ENCODE measurements at regions not wholly inside any gene's neighbourhood (a gene's known extent, or its start where the extent isn't known, plus 50 kb on each side); places are given as distances from the start of the nearest gene placed in this dataset.
A peak's percentile ranks its signal among the peaks of the same experiment; 100 is the strongest.
"Not testable (repeated sequence)": the region's sequence is repeated elsewhere in the genome, so short reads cannot be mapped to it uniquely, and the experiment has no call there.

GRCh38 chr1:56097713-56098112 is 481.6 kb downstream of the PLPP3 start:
- DNase-seq = no peak

GRCh38 chr1:56095696-56096665 is 483.4 kb downstream of the PLPP3 start:
- no peak for DNase-seq

- DNase-seq = no peak
These were observed 485.2 kb downstream of the PLPP3 start for GRCh38 chr1:56094168-56094567.

- DNase-seq = no peak
These were observed 486.4 kb downstream of the PLPP3 start for GRCh38 chr1:56092684-56093570.

GRCh38 chr1:56089826-56090225 is 489.5 kb downstream of the PLPP3 start:
- DNase-seq = not testable (repeated sequence)

GRCh38 chr1:56084246-56084645 is 495.1 kb downstream of the PLPP3 start:
- no peak for DNase-seq

- no peak for DNase-seq
These were observed 497.6 kb downstream of the PLPP3 start for GRCh38 chr1:56081736-56082135.

- no peak for DNase-seq
These were observed 498.2 kb downstream of the PLPP3 start for GRCh38 chr1:56081173-56081572.

- DNase-seq = no peak
These were observed 499.2 kb downstream of the PLPP3 start for GRCh38 chr1:56080123-56080522.

- DNase-seq = no peak
These were observed 500.0 kb downstream of the PLPP3 start for GRCh38 chr1:56079391-56079790.

- no peak for DNase-seq
These were observed 502.2 kb downstream of the PLPP3 start for GRCh38 chr1:56077206-56077605.

- no peak for DNase-seq
These were observed 505.2 kb downstream of the PLPP3 start for GRCh38 chr1:56074007-56074651.

GRCh38 chr1:56073614-56074006 is 505.8 kb downstream of the PLPP3 start:
- DNase-seq = no peak

GRCh38 chr1:56073206-56073605 is 506.2 kb downstream of the PLPP3 start:
- DNase-seq = no peak

GRCh38 chr1:56072310-56072709 is 507.1 kb downstream of the PLPP3 start:
- DNase-seq = no peak

GRCh38 chr1:56071351-56071750 is 508.0 kb downstream of the PLPP3 start:
- DNase-seq = no peak

GRCh38 chr1:56070601-56071000 is 508.8 kb downstream of the PLPP3 start:
- DNase-seq = no peak

- DNase-seq = no peak
These were observed 509.5 kb downstream of the PLPP3 start for GRCh38 chr1:56069824-56070223.

- no peak for DNase-seq
These were observed 510.5 kb downstream of the PLPP3 start for GRCh38 chr1:56068908-56069307.

GRCh38 chr1:56068210-56068609 is 511.2 kb downstream of the PLPP3 start:
- no peak for DNase-seq

- no peak for DNase-seq
These were observed 513.6 kb downstream of the PLPP3 start for GRCh38 chr1:56065729-56066128.

- no peak for DNase-seq
These were observed 514.7 kb downstream of the PLPP3 start for GRCh38 chr1:56064705-56065104.

- DNase-seq = peak; percentile 65 to 72
These were observed 515.9 kb downstream of the PLPP3 start for GRCh38 chr1:56063461-56063860.
